ENCODE measurements at regions not wholly inside any gene's neighbourhood (a gene's known extent, or its start where the extent isn't known, plus 50 kb on each side); places are given as distances from the start of the nearest gene placed in this dataset.

DNA sequence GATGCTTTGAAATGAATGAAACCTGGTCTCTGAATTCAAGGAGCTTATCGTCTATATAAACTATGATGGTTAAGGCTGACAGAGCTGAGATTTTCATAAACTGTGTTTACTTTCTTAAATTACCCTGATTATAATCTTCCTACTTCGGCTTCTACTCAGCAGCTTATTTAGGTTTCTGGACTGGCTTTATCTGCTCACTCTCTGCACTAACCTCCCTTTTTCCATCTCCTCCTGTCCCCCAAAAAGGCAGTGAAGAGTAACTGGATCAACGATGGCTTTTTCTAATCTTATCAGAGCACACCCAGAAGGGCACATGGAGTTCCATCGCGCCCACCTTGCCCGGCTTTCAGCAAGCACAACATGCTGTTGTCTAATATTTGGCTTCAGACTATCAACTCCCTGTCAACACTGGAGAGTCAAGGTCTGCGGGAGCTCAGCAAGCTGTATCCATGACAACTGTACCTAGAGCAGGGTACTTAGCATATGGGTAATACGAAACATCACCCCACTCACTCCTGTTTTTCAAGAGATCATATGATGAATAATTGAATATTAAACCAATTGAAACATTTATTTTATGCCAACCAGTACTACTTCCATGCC is 417.3 kb downstream of the GABRB3 start:
- no peak for TF ChIP-seq MAX (IDR thresholded peaks at IDR 0.05; ENCODE audit: low read depth, low read length)
- no peak for TF ChIP-seq MYC (IDR thresholded peaks at IDR 0.05; ENCODE audit: low read depth, low read length)
- no peak for TF ChIP-seq POLR2A (IDR thresholded peaks at IDR 0.05; ENCODE audit: extremely low read depth, insufficient read length)
- no peak for TF ChIP-seq CTCF (IDR thresholded peaks at IDR 0.05; ENCODE audit: low read depth, low read length)

DNA sequence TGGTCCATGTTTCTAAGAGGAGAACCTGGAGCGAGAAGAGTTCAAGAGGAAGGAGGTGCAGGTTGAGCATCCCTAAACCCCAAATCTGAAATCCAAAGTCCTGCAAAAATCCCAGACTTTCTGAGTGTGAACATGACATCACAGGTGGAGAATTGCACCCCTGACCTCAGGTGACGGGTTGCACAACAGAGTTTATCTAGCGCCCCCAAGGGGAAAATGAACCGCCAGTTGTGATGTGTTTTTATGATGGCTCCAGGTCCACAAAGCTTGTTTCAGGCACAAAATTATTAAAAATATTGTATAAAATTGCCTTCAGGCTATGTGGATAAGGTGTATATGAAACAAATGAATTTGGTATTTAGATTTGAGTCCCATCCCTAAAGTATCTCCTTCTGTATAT is 420.0 kb downstream of the GABRB3 start:
- no peak for TF ChIP-seq MAX (IDR thresholded peaks at IDR 0.05; ENCODE audit: low read depth, low read length)
- TF ChIP-seq MYC (IDR thresholded peaks at IDR 0.05; ENCODE audit: low read depth, low read length) = no peak
- no peak for TF ChIP-seq POLR2A (IDR thresholded peaks at IDR 0.05; ENCODE audit: extremely low read depth, insufficient read length)
- no peak for TF ChIP-seq CTCF (IDR thresholded peaks at IDR 0.05; ENCODE audit: low read depth, low read length)
- H3K4me3 ChIP-seq (ENCODE audit: low read depth, low read length) = no peak overlapping the region
- no peak for DNase-seq (ENCODE audit: low read depth)

More for the DNA sequence above, 417.3 kb downstream of the GABRB3 start:
- DNase-seq (ENCODE audit: low read depth) = no peak
- no peak overlapping the region for H3K4me3 ChIP-seq (ENCODE audit: low read depth, low read length)

DNA sequence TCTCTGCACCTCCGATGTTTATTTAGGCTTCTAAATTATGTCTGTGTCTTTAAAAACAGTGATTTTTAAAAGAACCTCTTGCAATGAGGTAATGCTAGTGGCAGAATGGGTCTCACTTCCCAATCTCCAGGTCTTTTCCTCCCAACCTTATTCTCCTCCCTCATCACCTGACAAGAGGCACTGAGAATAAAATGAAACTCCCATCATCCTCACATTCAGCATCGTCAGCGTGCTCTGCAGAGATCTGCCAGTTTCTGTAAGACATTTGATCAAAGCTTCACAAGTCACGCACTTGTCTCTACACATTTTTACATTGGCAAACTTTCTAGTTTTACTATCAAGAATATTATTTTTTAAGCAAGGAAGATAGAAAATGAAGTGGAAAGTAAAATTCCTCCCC is 420.5 kb downstream of the GABRB3 start:
- DNase-seq (ENCODE audit: low read depth) = no peak
- TF ChIP-seq POLR2A (IDR thresholded peaks at IDR 0.05; ENCODE audit: extremely low read depth, insufficient read length) = no peak
- TF ChIP-seq MYC (IDR thresholded peaks at IDR 0.05; ENCODE audit: low read depth, low read length) = no peak
- TF ChIP-seq CTCF (IDR thresholded peaks at IDR 0.05; ENCODE audit: low read depth, low read length) = no peak
- no peak for TF ChIP-seq MAX (IDR thresholded peaks at IDR 0.05; ENCODE audit: low read depth, low read length)
- H3K4me3 ChIP-seq (ENCODE audit: low read depth, low read length) = no peak overlapping the region

DNA sequence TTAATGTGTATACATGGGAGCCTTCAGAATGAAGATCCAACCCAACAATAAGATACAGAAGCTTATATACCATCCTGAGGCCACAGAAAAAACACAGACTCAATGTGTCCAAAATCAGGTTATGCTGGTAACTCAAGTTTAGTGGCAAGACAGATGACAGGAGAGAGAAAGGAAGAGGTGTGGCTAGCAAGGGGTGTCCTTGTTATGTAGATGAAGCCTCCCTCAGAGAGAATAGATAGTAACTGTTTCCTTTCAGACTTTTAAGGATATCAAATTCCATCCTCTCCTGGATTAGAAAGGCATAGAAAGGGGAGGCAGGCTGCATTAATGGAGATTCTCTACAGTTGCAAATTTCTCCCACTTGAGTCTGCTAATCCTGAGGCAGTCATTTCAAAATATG is 447.4 kb downstream of the GABRB3 start:
- no peak for DNase-seq (ENCODE audit: low read depth)
- no peak for TF ChIP-seq POLR2A (IDR thresholded peaks at IDR 0.05; ENCODE audit: extremely low read depth, insufficient read length)
- TF ChIP-seq MAX (IDR thresholded peaks at IDR 0.05; ENCODE audit: low read depth, low read length) = no peak
- TF ChIP-seq MYC (IDR thresholded peaks at IDR 0.05; ENCODE audit: low read depth, low read length) = no peak
- no peak for TF ChIP-seq CTCF (IDR thresholded peaks at IDR 0.05; ENCODE audit: low read depth, low read length)
- no peak overlapping the region for H3K4me3 ChIP-seq (ENCODE audit: low read depth, low read length)

- H3K4me3 ChIP-seq (ENCODE audit: low read depth, low read length) = no peak overlapping the region
- DNase-seq (ENCODE audit: low read depth) = no peak
- no peak for TF ChIP-seq CTCF (IDR thresholded peaks at IDR 0.05; ENCODE audit: low read depth, low read length)
- TF ChIP-seq MYC (IDR thresholded peaks at IDR 0.05; ENCODE audit: low read depth, low read length) = no peak
- no peak for TF ChIP-seq POLR2A (IDR thresholded peaks at IDR 0.05; ENCODE audit: extremely low read depth, insufficient read length)
- TF ChIP-seq MAX (IDR thresholded peaks at IDR 0.05; ENCODE audit: low read depth, low read length) = no peak
These were observed 449.3 kb downstream of the GABRB3 start for GRCh38 chr15:26323566-26323965.
